ENCODE measurements at regions not wholly inside any gene's neighbourhood (a gene's known extent, or its start where the extent isn't known, plus 50 kb on each side); places are given as distances from the start of the nearest gene placed in this dataset.

DNA sequence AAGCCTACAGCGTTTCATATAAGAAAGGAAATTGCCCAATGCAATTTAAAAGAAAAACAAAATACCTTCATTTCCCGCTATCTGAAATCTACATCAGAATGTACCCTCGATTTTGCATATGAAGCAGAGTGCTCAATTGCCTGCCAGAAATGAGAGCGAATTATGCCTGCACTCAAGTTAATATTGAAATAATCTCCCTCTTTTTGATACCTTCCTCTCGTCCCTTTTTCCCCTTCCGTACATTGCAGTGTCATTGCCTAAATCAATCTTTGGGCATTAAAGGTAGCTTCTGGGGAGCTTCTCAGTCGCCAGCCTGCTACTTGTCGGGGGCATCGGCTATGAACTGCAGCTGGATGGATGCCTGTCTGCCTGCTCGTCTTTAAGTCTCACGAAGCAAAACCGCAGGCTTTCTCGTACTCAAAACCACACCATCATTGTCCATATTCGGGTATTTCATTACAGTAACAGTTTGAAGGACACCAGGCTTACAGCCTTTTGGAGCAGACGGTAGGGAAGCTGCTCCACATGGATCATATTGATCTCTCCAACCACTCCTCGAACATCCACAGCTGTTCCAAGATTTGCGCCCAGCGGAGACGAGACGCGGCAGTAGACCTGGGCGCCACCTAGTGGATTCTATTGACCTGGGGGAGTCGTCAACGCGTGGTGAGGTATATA is 64.0 kb upstream of the HNRNPA3 start:
- TF ChIP-seq, protein P1, sequence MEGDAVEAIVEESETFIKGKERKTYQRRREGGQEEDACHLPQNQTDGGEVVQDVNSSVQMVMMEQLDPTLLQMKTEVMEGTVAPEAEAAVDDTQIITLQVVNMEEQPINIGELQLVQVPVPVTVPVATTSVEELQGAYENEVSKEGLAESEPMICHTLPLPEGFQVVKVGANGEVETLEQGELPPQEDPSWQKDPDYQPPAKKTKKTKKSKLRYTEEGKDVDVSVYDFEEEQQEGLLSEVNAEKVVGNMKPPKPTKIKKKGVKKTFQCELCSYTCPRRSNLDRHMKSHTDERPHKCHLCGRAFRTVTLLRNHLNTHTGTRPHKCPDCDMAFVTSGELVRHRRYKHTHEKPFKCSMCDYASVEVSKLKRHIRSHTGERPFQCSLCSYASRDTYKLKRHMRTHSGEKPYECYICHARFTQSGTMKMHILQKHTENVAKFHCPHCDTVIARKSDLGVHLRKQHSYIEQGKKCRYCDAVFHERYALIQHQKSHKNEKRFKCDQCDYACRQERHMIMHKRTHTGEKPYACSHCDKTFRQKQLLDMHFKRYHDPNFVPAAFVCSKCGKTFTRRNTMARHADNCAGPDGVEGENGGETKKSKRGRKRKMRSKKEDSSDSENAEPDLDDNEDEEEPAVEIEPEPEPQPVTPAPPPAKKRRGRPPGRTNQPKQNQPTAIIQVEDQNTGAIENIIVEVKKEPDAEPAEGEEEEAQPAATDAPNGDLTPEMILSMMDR (IDR thresholded peaks at IDR 0.05), result peak; percentile 68 to 82 (median 76)
- TF ChIP-seq POLR2A (IDR thresholded peaks at IDR 0.05), result no peak
- TF ChIP-seq EP300 (IDR thresholded peaks at IDR 0.05), result peak in 1 of 2 donors; percentile 26
